SK-N-SH treated with all-trans-retinoic acid at 6 μM for 48 hours (cell line): ENCODE measurements at regions not wholly inside any gene's neighbourhood (a gene's known extent, or its start where the extent isn't known, plus 50 kb on each side); places are given as distances from the start of the nearest gene placed in this dataset.
"Not testable (repeated sequence)": the region's sequence is repeated elsewhere in the genome, so short reads cannot be mapped to it uniquely, and the experiment has no call there.

ENCODE experiments used
- CREB5 ChIP-seq: fragments of 250-450 bp; sonication (Bioruptor Pico); IDR thresholded peaks from 2 replicates; pipeline ENCODE4 v1.5.1; 2020; ENCODE audit warnings: low read depth, mild to moderate bottlenecking, moderate library complexity
- CSDC2 ChIP-seq: fragments of 250-450 bp; sonication (Bioruptor Pico); IDR thresholded peaks from 2 replicates; pipeline ENCODE4 v1.5.0; 2020; ENCODE audit warnings: mild to moderate bottlenecking, moderate library complexity
- ESRRG ChIP-seq: fragments of 250-450 bp; sonication (Bioruptor Pico); IDR thresholded peaks from 2 replicates; pipeline ENCODE4 v1.6.1; 2021; ENCODE audit warnings: mild to moderate bottlenecking
- POU6F1 ChIP-seq: fragments of 250-450 bp; sonication (Bioruptor Pico); IDR thresholded peaks from 2 replicates; pipeline ENCODE4 v1.8.0; 2021; ENCODE audit warnings: low read depth, mild to moderate bottlenecking, moderate library complexity, borderline replicate concordance
- RARB ChIP-seq: fragments of 250-450 bp; sonication (Bioruptor Pico); IDR thresholded peaks from 2 replicates; pipeline ENCODE4 v1.8.0; 2021; ENCODE audit warnings: mild to moderate bottlenecking, moderate library complexity
- TOX ChIP-seq: fragments of 250-450 bp; sonication (Bioruptor Pico); IDR thresholded peaks from 2 replicates; pipeline ENCODE4 v1.8.0; 2021; ENCODE audit warnings: mild to moderate bottlenecking, moderate library complexity, borderline replicate concordance
- ZC3H10 ChIP-seq: fragments of 250-450 bp; sonication (Bioruptor Pico); IDR thresholded peaks from 2 replicates; pipeline ENCODE4 v1.5.1; 2021; ENCODE audit warnings: mild to moderate bottlenecking, moderate library complexity

- not testable (repeated sequence) for TF ChIP-seq TOX (CRISPR knock-in tag); POU6F1; CREB5 (CRISPR knock-in tag); CSDC2; RARB (CRISPR knock-in tag); ESRRG (CRISPR knock-in tag); ZC3H10 (CRISPR knock-in tag)
Measured at GRCh38 chr1:148413385-148413784, 69.7 kb downstream of the PPIAL4G start.
